ENCODE measurements at regions not wholly inside any gene's neighbourhood (a gene's known extent, or its start where the extent isn't known, plus 50 kb on each side); places are given as distances from the start of the nearest gene placed in this dataset.
"Not testable (repeated sequence)": the region's sequence is repeated elsewhere in the genome, so short reads cannot be mapped to it uniquely, and the experiment has no call there.

DNA sequence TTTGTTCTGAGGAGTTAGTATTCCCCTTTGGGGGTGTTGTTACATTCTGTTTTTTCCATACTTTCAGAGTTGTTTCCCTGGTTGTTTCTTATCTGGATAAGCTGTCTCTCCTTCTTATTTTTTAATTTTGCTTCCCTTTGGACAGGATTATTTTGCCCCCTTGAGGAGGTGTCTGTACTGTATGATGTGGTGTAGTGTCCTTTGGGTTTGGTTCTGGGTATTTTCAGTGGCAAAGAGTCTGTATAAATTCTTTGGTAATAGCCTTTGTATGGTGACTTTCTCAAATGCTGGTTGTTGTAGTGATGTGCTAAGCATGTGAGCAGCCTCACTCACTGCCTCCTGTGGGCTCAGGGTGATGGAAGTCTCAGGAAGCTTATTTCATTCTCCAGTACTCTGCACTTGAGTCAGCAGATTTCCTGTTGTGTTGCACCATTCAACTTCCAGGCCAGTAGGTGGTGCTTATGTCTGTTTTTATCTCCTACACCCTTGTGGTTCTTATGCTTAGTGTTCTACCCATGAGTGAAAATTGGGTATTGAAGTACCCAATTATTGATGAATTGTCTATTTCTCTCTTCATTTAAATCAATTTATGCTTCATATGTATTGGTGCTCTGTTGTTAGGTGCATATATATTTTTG is 103.3 kb upstream of the PMCH start:
- DNase-seq (ENCODE audit: extremely low spot score, insufficient read length, low read depth) = peak; percentile 20
- peak; percentile 81 for FAIRE-seq

- DNase-seq (ENCODE audit: extremely low spot score, insufficient read length, low read depth) = no peak
- peak; percentile 50 for FAIRE-seq
These were observed 102.1 kb upstream of the PMCH start for GRCh38 chr12:102299731-102300130.

- DNase-seq (ENCODE audit: extremely low spot score, insufficient read length, low read depth) = no peak
These were observed 100.4 kb upstream of the PMCH start for GRCh38 chr12:102298022-102298421.

DNA sequence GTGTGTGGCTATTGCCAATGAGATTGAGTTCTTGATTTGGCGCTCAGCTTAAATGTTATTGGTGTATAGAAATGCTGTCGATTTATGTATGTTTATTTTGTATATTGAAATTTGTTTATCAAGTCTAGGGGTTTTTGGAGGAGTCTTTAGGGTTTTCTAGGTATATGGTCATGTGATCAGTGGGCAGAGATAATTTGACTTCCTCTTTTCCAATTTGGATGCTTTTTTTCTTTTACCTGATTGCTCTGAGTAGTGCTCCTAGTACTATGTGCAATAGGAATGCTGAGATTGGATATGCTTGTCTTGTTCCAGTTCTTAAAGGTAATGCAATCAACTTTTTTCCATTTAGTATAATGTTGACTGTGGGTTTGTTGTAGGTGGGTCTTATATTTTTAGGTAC is 99.8 kb upstream of the PMCH start:
- no peak for FAIRE-seq
- DNase-seq (ENCODE audit: extremely low spot score, insufficient read length, low read depth) = no peak

More at GRCh38 chr12:102298022-102298421, 100.4 kb upstream of the PMCH start:
- FAIRE-seq = no peak

- no peak for FAIRE-seq
- DNase-seq (ENCODE audit: extremely low spot score, insufficient read length, low read depth) = no peak
These were observed 96.9 kb upstream of the PMCH start for GRCh38 chr12:102294568-102294967.

DNA sequence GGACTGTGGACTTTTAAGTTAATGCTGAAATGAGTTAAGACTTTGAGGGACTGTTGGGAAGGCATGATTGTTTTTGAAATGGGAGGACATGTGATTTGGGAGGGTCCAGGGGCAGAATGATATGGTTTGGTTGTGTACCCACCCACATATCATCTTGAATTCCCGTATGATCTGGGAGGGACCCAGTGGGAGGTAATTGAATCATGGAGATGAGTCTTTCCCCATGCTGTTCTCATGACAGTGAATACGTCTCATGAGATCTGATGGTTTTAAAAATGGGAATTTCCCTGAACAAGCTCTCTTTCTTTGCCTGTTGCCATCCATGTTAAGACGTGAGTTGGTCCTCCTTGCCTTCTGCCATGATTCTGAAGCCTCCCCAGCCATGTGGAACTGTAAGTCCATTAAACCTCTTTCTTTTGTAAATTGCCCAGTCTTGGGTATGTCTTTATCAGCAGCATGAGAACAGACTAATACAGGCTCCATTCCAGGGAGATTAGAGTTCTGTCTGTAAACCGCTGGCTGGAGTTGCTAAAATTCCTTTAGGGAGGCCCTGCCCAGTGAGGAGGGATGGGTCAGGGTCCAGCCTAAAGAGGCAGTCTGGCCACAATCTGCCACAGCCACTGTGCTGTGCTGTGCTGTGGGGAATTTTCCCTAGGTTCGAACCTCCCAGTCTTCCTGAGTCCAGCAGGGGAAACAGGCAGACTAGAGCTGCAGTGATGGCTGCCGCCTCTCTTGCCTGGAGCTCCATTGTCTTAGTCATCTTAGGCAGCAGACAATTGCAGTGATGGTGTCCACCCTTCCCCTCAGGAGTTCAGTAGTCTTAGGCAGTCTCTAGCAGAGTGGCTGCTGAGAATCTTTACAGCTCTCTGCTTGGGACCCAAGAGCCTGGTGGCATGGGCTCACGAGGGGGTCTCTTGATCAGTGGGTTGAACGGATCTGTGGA is 94.1 kb upstream of the PMCH start:
- not testable (repeated sequence) for FAIRE-seq; DNase-seq (ENCODE audit: extremely low spot score, insufficient read length, low read depth)

GRCh38 chr12:102289702-102290101 is 92.1 kb upstream of the PMCH start:
- DNase-seq (ENCODE audit: extremely low spot score, insufficient read length, low read depth); FAIRE-seq: not testable (repeated sequence)

DNA sequence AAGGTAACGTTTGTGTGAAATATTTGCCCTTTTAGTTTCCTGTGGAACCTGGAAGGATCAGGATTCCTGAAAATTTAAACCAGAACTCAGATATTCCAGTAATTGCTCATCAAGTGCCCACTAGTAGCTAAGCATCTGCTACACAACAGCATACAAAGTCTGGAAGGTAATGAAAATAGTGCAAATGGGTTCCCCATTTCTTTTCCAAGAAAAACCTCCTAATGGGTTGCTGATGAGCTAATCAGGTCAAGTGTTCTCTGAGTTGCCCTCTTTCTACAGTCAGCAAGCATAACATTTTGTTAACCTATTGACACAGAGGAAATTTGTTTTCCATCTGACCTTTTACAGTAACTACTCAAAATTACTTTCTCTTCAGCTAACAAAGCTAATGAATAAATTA is 83.6 kb upstream of the PMCH start:
- DNase-seq (ENCODE audit: extremely low spot score, insufficient read length, low read depth) (no peak), FAIRE-seq (no peak)

DNA sequence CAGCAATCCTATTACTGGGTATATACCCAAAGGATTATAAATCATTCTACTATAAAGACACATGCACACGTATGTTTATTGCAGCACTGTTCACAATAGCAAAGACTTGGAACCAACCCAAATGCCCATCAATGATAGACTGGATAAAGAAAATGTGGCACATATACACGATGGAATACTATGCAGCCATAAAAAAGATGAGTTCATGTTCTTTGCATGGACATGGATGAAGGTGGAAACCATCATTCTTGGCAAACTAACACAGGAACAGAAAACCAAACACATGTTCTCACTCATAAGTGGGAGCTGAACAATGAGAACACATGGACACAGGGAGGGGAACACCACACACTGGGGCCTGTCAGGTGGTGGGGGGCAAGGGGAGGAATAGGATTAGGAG is 58.1 kb upstream of the PMCH start:
- FAIRE-seq; DNase-seq (ENCODE audit: extremely low spot score, insufficient read length, low read depth): not testable (repeated sequence)

DNA sequence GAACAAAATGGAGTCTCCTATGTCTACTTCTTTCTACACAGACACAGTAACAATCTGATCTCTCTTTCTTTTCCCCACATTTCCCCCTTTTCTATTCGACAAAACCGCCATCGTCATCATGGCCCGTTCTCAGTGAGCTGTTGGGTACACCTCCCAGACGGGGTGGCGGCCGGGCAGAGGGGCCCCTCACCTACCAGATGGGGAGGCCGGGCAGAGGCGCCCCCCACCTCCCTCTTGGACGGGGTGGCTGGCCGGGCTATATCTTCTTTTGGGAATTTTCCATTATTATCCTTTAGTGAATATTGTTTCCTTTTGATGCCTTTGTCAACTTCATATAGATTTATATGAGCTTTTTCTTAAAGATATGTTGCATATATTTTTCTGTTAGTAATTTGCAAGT is 53.4 kb upstream of the PMCH start:
- DNase-seq (ENCODE audit: extremely low spot score, insufficient read length, low read depth); FAIRE-seq: not testable (repeated sequence)

DNA sequence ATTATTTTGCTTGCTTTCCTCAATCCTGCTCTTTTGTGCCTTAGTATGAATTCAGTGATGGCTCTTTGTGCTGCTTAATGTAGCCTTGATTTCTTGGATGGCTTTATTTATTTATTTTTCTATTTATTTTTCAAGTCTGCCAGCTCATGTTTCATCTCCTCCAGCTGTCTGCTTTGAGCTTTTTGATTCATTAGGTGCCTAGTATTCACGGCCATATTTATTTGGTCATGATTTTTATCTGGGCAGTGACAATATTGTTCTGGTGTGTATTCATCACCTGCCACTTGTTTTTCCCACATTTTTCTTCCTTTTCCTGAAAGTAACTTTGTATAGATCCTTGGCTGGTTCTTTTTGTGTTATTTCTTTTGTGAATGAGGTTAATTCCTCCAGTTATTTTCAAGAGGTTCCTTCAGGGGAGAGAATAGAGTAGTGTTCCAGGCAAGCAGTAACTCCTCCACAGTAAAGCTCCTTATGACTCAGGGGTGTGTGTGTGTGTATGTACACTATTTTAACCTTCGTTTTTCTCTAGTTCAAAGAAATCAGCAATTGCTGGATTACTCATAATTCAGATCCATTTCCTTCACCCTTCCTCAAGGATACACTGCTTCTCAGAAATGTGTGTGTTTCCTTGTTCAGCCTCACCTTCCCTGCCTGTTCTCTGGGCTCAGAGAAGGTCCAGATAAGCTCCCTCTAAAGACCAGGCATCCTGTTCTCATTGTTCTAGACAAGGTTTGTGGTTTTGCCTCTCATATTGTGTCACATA is 51.6 kb upstream of the PMCH start:
- no peak for DNase-seq (ENCODE audit: extremely low spot score, insufficient read length, low read depth)
- FAIRE-seq = no peak

All from GM18507 (cell line).